SH-SY5Y (cell line): ENCODE measurements at regions not wholly inside any gene's neighbourhood (a gene's known extent, or its start where the extent isn't known, plus 50 kb on each side); places are given as distances from the start of the nearest gene placed in this dataset.

Source experiments
- GATA2 ChIP-seq: IDR thresholded peaks from 2 replicates; pipeline ENCODE4 v1.6.1; 2011; ENCODE audit warnings: mild to moderate bottlenecking, low read depth, low read length
- GATA3 ChIP-seq: IDR thresholded peaks from 2 replicates; pipeline ENCODE4 v1.6.1; 2011; ENCODE audit warnings: low read depth, mild to moderate bottlenecking, low read length, moderate library complexity

DNA sequence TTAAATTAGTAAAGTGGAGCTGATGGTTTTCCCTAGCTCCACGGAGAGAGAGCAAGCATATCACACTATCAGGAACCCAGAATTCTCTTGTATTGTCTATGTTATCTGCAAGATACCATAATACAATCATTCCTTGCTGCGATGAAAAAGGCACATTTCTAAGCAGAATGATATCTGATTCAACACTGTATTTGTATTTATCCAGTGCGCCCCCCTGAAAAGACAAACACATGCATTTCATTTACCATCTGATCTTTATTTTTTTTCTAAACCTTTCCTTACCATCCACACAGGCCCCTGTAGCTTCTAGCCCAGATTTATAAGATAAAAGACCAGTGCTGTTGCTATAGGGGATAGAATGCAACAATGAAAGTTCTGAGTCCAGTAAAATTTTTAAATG, 420.6 kb downstream of the TDRD15 start:
- TF ChIP-seq GATA2 (peak; percentile 76), GATA3 (peak; percentile 82)

DNA sequence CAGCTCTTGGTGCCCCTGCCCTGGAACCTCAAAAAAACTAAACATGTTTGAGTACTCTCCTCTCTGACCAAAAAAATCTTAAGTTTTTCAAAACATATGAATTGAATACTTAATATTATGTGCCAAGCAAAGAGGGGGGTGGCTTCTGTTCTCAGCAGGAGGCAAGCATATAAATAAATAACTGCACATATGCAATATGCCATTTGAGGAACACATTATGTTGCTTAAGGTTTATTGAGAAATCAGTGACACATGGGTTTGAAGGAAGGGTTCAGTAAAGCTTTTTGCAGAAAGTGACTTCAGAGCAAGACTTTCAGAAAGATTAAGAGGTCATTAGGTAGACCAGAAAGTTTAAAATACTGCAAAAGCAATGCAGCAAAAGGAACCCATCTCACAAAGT, 429.2 kb downstream of the TDRD15 start:
- TF ChIP-seq GATA3 (no peak), GATA2 (no peak)

DNA sequence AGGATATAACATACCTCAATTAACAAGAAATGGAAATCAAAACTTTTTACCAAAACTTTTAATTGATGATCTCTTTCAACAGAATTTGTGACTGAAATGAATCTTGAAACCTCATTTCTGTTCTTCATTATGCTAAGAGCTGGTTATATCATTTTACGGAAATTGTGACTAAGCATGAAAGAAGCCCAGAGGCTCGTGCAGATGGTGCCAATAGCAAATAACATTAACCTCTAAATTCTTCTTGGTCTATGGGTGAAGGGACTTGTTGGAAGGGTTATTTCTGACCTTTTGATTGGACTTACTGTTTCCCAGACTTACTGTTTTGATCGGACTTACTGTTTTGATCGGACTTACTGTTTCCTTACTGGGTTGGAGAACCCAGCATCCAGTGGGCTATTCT, 435.6 kb downstream of the TDRD15 start:
- TF ChIP-seq GATA3: no peak
- TF ChIP-seq GATA2: no peak

DNA sequence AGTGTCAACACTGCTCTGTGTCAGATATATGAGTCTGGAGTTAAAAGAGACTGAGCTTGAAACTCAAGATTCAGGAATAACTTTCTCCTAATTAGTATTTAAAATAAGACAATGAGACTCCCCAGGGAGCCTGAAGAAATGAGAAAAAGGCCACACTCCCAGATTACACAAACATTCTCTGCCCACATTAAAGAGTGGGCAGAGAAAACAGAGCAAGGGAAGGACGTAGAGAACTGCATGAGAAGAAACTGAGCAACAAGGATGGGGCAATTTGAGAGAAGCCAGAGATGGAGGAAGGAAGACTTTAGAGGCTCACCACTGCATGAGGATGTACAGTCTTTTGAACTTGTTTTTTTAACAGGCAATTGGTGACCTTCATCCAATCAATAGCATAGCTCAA, 438.2 kb downstream of the TDRD15 start:
- no peak for TF ChIP-seq GATA2
- TF ChIP-seq GATA3: no peak

DNA sequence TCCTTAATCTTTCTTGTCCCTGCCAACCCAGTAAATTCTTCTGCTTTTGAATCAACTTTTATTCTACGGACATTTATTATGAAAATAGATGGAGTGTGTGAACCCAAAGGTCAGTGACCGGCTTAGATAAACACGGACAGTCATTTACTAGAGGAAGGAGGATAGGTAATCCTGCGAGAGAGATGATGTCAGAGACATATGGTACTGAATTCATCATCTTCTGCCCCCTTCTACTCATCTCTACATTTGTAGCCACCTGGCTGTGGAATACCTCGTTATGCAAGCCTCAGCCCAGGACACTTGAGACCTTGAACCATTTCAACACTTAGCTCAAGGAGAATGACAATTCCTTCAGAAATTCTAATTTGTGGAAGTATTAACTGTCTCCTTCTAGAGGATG, 443.6 kb downstream of the TDRD15 start:
- no peak for TF ChIP-seq GATA3
- no peak for TF ChIP-seq GATA2

DNA sequence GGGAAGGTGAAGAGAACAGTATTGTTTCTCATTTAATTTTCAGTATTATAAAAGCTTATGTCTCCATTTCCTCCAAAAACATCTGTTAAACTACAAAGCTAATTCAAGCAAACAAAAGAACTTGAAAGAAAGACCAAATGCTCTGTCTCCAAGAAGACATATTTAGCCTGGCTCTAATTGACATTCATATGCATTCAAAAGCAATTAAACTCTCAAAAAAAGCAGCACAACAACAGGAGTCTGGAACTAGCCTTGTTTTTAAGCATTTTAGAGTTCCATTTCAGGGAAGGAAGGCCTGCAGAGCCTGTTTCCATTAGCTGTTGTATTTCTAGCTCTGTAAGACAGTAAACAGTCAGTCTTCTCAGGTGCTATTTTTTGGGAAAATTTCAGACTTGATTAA, 447.9 kb downstream of the TDRD15 start:
- TF ChIP-seq GATA3: no peak
- no peak for TF ChIP-seq GATA2

DNA sequence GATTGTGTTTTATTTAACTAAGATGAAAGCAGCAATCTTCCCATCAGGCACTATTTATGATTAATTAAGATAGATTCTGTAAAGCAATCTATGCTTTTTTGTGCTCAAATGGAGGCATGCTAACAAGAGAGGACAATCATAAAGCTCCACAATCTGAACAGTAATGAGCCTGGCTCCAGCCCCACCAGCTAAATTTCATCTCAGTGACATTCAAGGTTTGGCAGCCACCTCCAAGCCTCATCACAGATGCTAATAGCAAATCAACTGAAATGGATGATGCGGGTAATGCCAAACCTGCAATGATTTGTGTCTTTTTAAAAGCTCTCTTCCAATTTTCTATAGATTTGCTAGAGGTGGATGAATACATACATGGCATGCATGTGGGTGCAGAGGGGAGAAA, 456.6 kb downstream of the TDRD15 start:
- TF ChIP-seq GATA3 (no peak), GATA2 (no peak)

DNA sequence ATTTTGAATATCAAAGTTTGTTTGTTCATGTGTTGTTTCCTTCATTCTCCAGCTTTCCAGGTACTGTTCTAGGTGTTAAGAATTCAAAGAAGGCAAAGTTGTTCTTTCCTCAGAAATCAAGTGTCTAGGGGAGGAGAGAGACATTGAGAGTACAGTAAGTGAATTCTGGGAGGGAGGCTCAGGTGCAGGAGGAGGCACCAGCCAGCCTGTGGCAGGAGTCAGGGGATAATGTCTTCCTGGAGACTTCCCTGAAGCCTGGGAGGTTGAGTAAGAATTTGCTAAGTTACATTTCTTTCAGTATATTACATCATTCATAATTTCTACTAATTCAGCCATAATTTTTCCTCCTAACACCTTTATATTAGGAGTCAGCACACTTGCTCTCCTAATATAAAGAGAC, 462.1 kb downstream of the TDRD15 start:
- TF ChIP-seq GATA3 (no peak), GATA2 (no peak)

DNA sequence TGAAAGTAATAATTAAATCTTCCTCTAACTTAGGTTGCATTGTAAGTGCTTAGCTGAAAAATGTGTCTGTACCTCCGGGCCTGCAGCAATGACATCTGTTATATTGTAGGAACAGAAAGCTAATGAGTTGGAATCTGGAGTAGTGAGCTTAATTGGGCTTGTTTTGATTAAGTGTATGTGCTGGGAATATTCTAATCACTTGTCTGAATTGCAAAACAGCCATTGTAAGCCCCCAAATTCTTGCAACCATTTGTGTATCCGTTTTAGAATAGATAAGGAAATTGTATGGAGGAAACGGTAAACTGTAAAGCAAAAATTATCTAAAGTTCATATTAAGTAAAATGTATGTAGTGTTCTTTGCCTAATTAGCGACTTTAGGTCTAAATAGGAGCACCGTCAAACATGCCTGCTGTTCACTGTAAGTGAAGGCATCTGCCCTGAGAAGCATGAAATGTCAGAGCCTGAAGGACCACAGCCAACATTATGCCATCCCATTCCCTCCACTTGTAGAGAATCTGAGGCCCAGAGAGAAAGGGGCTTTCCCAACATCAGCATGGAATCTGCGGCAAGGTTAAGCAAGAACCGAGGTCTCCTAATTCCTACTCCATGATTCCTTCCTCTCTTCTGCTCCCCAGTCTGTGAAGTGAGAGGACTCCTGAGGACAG, 466.4 kb downstream of the TDRD15 start:
- TF ChIP-seq GATA2: no peak
- no peak for TF ChIP-seq GATA3

DNA sequence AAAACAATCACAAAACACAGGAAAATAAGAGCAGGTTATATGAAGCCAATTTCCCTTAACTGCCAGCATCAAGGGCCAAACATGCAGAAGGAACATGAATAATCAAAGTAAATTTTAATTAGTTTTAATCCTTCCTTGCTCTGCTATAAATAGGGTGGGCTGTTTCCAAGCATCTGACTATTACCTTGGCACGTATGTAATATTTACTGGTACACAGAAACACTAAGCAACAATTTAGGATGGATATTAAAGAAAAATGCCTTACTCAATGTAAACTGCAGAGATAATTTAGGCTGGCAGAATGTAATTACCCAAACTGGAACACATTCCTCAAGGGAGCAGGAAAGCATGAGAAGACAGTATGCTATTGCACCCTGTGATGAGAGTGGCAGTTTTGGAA, 468.2 kb downstream of the TDRD15 start:
- TF ChIP-seq GATA3: no peak
- TF ChIP-seq GATA2: no peak

DNA sequence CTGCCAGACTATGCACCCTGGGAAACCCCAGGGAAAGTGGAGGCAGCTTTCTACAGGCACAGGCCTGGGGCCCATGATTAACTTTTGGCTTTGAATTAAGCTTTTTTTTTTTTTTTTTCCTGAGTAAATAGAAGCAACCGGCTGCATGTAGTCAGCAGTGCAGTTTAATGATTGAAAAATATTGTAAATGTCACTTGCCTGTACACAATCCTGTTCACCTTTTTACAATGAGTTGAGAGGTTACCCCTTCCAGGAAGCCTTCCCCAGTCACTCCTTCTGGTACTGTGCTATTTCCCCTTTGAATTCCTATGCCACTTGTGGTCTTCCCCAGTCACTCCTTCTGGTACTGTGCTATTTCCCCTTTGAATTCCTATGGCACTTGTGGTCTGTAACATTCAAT, 475.6 kb downstream of the TDRD15 start:
- TF ChIP-seq GATA3: no peak
- TF ChIP-seq GATA2: no peak

DNA sequence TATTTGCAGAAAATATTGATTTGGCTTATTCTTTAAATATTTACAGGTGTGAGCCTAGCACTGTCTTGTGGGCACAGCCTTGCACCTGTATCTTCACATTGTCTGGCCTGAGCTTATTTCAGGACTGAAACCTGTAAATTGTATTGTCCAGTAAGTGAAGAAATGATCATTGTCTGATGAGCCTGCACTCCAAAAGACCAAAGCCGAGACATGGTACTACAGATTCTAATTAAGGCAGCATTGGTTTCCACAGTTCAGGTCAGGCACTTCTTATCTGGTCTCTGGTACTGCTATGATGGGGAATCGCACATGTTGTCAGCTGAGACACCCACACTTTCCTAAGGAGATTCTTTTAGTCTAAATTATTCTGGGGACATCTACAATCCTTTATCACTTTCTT, 479.0 kb downstream of the TDRD15 start:
- no peak for TF ChIP-seq GATA3
- TF ChIP-seq GATA2: no peak

DNA sequence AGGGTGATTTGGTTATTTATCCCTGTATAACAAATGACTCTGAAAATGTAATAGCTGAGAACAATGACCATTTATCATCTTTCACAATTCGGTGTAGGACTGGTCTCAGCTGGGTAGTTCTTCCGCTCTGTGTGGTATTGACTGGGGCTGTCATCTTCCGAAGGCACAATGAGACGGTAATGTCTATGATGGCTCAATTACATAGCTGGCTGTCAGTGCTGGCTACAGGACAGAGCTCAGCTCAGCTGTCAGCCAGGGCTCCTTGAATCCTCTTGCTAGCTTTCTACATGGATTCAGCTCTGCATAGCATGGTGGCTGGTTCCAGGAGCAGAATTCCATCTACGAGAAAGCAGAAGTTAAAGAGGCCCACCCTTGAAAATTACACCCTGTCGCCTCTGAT, 483.8 kb downstream of the TDRD15 start:
- no peak for TF ChIP-seq GATA3
- TF ChIP-seq GATA2: no peak

DNA sequence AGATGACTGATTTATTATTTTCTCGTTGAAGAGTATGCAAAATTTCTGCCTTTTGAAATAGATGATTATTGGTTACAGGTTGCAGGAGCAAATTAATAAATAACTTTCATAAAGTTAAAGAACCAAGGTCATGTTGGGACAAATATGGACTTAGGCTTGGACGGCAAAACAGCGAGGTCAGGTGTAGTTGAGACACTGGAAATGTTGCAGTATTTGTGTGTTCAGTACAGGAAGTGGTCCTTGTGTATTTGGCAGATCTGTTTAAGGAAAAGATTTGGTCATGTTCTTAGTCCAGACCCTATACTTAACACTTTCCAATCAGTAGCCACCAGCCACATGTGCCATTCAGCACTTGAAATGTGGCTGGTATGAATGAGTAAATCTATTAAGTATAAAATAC, 486.5 kb downstream of the TDRD15 start:
- TF ChIP-seq GATA2 (no peak), GATA3 (no peak)

DNA sequence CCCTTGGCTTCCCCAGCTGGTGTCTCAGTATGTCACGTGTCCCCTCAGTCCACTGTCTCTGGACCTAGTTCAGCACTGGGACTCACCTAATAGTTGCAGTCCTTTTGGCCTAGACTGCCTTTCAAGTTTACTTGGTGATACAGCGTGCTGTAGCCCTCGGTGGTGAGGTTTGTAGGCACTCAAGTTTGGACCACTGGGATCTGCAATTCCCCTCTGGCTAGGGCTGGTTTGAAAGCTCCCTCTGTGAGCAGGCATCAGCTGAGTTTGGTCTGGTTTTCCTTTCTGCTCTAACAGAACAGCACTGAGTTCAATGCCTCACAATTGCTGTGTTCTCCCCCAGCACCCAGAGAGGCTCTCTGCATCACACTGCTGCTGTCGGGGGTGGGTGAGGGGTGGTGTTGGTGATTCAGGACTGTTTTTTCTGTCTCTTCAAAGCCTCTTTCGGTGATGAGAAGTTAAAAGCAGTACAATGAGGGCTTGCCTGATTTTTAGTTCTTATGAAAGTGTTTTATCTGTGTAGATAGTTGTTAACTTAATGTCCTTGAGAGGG, 494.2 kb downstream of the TDRD15 start:
- TF ChIP-seq GATA2 (no peak), GATA3 (no peak)

DNA sequence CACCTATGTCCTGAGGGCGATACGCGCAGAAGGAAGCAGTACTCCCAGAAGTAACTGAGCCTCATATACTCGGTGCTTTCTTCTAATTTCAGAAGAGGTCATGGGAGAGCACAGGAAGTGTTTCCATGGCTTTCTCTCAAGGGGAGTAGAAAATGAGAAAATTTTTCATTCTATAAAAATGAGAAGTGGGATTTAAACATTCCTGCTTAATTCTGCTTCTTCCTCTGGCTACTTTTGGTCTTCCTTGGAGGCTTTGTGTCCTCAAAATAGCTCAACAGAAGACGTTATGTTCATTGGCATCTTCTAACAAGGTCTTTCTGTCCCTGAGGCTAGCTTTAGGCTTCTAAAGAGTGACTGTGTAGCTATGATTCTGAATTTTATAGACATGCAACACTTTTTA, 497.0 kb downstream of the TDRD15 start:
- TF ChIP-seq GATA2 (no peak), GATA3 (no peak)
